DMS79 treated with DMSO at 0.1 percent for 48 hours (cell line): ENCODE measurements at regions not wholly inside any gene's neighbourhood (a gene's known extent, or its start where the extent isn't known, plus 50 kb on each side); places are given as distances from the start of the nearest gene placed in this dataset.
"Not testable (repeated sequence)": the region's sequence is repeated elsewhere in the genome, so short reads cannot be mapped to it uniquely, and the experiment has no call there.

Experiments
- DNase-seq: peaks from one replicate; lab custom pipeline; 2025; lab: John Stamatoyannopoulos, UW

GRCh38 chr12:89062996-89063395 is 289.3 kb downstream of the DUSP6 start:
- no peak for DNase-seq

DNA sequence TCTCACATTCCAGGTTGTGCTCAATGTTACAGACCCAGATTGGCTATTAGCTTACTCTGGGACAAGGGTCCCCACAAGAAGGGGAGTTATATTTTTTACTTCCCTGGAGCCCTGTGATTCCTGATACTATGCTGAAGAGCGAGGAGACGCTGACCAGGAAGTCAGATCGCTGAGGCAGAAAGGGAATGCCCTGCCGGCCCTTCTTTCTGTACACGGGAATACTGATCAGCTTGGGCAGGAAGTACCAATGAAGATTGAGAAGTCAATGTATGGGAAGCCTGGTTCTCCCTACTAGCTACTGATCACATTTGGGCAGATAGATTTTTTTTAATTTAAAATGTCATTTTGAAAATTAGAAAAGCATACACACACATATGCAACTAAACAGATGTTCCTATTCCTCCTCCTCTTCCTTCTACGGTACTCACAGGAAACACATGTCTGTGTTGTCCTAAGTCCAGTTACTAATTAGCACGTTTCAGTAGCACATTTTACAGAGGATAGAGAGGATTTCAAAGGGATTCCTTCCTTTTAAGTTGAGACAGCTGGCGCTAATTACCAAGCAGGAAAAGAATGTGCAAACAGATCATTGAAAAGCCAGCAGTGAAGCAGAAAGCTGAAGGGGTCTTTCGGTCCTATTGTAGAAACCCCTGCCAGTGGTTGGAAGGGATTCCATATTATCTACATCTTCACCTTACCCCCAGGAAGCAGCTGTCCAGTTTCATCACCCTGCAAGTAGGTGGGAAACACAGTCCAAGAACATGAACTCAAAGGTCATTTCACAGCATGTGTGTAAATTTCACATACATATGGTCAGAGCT is 292.4 kb downstream of the DUSP6 start:
- DNase-seq: no peak

DNA sequence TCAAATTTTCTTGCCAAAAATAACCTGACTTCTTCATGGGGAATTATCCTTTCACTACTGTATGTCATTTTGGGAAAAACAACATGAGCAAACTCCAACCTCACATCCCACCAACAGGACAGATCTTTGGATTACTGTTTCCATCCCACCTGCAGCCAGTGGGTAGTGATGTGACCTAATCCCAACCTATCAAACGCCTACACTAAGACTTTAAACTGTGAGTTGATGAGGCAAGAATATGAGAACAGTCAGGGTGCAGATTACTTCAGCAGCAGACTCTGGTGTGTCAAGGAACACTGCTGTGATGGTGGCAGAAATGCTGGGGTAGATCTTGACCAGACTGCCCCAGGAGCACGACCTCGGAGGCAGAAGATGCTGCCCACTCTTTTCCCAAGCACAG is 293.2 kb downstream of the DUSP6 start:
- DNase-seq: no peak

DNA sequence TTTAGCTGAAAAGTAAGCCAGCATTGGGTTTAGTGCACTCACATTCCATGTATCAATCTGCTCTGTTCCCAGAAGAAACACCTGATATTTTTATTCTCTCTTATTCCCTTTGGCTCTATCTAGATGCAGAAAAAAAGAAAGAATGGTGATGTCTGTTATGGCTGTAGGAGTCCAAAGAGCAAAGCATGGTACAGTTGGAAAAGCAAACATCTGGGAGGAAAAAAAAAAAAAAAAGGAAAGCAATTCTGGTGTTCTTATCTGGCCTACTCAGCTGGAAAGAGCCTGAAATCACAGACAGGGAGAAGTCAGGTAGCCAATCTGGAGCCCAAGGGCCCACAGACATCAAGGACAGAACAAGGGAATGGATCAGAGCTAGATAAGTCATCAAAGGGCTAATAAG is 293.9 kb downstream of the DUSP6 start:
- DNase-seq: no peak

DNA sequence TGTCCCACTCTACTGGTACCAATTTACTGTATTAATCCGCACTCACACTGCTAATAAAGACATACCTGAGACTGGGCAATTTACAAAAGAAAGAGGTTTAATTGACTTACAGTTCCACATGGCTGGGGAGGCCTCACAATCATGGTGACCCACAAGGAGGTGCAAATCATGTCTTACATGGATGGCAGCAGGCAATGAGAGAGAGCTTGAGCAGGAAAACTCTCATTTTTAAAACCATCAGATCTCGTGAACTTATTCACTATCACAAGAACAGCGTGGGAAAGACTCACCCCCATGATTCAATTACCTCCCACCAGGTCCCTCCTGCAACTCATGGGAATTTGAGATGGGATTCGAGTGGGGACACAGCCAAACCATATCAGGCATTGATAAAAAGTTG is 298.5 kb downstream of the DUSP6 start:
- DNase-seq: not testable (repeated sequence)

DNA sequence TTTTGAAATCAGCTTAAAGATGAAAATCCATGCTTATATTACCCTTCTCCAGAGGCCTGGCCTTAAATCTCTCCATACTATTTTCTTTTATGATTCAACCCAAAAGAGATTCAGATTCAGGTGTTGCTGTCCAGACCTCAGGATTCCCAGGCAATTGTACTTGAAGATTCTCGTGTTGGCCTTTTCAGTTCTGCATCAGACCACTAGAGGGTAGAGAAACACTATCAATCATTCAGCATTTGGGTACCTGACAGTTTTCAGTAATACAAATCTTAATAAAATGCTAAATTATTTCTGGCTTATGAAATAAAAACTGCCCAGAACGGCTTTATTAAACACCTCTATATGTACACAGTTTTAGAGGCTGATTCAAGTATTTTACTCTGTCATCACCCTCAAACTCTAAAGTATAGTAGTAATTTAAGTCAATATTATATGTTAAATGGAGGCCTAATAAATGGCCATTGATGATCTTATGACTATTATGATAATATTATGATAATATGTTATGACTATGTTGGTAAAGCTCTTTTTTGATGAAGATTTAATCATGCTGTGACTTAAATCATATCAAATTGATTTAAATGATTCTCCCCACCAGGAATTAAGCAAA is 301.1 kb downstream of the DUSP6 start:
- DNase-seq: peak; percentile 64

GRCh38 chr12:89047856-89048418 is 304.4 kb downstream of the DUSP6 start:
- no peak for DNase-seq

DNA sequence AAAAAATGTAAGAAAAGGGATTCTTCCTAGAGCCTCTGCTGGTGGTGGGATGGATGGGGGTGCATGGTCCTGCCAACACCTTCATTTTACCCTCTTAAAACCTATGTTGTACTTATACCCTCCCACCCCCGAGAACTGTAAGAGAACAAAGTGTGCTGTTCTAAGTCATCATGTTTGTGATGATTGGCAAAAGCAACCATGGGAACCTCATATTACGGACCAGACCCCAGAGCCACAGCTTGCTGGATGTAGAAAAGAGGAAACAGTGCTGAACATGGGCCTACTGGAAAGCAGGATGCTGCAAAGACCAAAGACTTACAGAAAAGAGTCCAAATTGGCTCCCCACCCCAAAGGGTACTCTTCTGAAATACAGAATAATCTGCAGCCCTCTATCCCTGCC is 311.2 kb downstream of the DUSP6 start:
- no peak for DNase-seq

DNA sequence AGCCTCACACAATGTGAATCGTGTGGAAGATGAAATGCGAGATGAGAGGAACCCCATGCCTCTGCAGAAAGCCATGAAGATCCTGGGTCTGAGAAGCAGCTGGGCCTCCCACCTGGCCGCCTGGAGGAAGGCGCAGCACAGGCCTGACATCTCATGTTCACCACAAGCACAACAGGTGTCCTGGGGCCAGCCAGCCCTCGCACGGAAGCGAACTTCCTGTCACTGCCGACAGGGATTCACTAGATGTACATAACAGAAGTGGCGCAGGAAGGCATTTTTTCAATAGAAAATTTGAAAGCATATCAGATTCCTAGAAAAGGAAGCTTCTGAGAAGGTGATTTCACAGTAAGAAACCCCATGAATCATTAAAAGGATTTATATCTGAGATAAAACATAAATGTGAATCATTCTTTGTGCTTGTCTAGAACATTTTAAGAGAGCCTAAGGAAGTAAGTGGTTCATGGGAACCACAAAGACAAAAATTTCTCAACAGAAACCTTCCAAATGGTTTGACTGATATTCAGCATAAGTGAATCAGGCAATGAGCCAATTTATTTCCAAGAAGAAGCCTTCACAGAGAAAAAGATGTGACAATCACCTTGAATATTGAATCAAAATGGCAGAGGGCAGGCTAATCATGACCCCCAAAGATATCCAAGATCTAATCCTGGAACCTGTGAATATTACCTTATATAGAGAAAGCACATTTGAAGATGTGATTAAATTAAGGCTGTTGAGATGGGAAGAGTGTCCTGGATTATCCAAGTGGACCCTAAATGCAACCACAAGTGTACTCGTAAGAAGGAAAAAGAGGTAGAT is 311.9 kb downstream of the DUSP6 start:
- DNase-seq: no peak

- DNase-seq: no peak
Measured at GRCh38 chr12:89038831-89039512, 313.3 kb downstream of the DUSP6 start.

DNA sequence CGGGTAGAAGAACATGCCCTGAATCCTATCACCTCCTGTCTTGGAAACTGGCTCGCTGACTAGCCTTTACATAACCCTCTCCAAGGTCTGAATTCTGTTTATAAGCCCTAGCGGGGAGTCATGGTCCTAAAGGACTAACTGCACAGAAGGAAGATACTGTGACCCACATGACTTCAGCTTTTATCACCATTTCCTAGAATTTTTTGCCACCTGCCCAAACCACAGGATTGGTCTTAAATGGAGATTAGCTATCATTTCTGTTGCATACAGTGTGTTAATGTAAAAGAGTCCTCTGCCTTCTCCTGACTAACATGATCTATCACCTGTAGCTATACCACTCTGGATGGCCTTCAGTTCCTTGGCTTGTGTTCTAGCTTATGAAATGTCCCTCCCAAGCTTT is 319.2 kb downstream of the DUSP6 start:
- no peak for DNase-seq

GRCh38 chr12:89029961-89030360 is 322.3 kb downstream of the DUSP6 start:
- no peak for DNase-seq

DNA sequence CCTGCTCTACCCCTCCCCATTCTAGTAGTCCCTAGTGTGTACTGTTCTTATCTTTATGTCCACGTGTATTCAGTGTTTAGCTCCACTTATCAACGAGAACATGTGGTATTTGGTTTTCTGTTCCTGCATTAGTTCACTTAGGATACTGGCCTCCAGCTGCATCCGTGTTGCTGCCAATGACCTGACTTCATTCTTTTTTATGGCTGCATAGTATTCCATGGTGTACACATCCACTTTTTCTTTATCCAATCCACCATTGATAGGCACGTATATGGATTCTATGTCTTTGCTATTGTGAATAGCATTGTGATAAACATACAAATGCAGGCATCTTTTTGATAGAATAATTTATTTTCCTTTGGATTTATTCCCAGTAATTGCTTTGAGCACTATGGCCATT is 327.7 kb downstream of the DUSP6 start:
- DNase-seq: no peak

DNA sequence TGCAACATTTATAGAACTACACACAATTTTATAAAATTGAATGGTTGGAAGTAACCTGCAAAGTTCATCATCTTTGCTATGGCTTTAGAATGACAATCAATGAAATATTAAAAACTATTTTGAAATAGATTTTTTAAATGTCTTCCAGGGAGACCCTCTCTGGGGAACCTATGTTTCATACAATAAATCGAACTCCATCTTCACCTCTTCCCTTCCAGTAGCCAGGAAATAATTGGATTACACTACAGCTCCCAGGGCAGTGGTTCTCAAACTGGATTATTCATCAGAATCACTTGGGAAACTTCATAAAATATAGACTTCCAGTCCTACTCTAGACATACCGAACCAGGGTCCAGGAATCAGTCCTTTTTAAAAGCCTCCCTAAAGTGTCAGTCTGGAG is 328.4 kb downstream of the DUSP6 start:
- no peak for DNase-seq

DNA sequence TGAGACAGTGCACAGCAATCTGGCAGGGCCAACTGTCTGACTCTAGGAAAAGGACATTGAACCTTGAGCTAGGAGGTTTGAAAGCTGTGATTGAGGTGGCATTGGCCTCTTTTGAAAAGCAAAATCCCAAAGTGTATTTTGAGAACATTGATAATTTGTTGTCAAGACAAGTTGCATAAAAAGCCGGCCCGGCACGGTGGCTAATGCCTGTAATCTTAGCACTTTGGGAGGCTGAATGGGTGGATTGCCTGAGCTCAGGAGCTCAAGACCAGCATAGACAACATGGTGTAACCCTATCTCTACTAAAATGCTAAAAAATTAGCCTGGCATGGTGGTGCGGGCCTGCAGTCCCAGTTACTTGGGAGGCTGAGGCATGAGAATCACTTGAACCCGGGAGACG is 331.6 kb downstream of the DUSP6 start:
- DNase-seq: no peak

GRCh38 chr12:89020121-89020480 is 332.2 kb downstream of the DUSP6 start:
- DNase-seq: no peak

GRCh38 chr12:89019439-89020120 is 332.7 kb downstream of the DUSP6 start:
- peak; percentile 25 for DNase-seq

DNA sequence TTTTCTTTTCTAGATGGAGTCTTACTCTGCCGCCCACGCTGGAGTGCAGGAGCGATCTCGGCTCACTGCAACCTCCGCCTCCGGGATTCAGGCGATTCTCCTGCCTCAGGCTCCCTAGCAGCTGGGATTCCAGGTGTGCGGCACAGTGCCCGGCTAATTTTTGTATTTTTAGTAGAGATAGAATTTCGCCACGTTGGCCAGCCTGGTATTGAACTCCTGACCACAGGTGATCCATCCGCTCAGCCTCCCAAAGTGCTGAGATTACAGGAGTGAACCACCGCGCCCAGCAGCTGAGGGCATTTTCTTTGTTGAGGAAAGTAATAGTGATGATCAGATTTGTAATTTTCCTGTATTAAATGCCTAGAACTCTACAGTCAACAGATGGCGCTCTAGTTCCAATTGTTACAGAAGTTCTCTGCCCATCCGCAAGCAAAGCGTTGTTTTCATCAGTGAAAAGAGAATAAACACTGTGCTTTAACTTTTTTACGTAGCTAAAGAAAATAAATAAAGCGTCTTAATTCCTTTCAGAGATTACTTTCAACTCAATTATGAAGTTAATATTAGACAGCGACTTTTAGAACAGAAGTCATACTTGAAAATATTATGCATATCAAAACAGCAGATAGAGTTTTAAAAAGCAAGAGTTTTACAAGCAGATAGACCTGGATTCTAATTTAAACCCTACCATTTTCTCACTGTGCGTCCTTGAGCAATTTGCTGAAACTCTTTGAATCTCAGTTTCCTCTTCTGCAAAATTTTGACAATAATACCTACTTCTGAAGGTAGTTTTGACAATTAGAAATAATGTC is 335.1 kb downstream of the DUSP6 start:
- DNase-seq: peak; percentile 55

GRCh38 chr12:89015419-89015818 is 336.9 kb downstream of the DUSP6 start:
- DNase-seq: no peak

DNA sequence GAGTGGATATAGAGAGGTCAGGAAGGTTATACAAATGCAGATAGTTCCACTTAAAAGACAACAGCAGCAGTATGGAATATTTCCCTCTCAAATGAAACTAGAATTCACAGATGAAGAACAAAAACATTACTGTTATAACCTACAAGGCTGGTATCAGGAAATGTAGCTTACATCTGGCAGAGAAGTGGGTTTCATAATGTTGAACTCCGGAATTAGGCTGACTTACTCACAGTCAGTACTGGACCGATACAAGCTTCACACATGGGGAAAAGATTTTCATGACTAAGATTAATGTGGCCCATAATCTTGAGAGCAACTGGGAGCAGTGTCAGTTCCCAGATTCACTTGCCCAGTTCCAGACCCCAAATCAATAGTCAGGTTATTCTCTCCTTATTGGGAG is 353.9 kb downstream of the DUSP6 start:
- no peak for DNase-seq
